Activated CD8-positive, alpha-beta memory T cell treated with anti-CD3 and anti-CD28 coated beads, Interleukin-2, amount 50 U/mL, for 1 hour (primary cell): ENCODE measurements at regions not wholly inside any gene's neighbourhood (a gene's known extent, or its start where the extent isn't known, plus 50 kb on each side); places are given as distances from the start of the nearest gene placed in this dataset.

ENCODE experiments used
- DNase-seq: peaks from one replicate; pipeline ENCODE4 v3.0.0-alpha.2; 2020; ENCODE audit errors: extremely low read depth

DNA sequence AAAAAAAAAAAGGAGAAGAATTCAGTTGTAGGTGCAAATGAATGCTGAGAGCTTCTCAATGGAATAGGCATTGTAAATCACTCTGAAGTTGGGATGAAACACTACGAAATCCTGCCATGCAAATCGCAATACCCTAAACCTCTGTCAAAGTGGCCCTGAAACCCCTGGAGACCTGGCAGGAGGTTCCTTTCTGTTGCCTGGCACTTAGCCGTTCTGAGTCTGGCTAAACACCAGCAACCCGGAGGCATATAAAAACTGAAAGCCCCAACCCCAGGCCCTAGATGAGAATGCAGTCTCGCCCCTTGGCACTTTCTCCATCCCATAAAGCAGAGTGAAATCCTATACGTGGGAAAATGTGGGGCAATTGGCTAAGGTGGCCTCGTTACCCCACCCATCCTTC, 151.5 kb upstream of the PARP11 start:
- no peak for DNase-seq

- no peak for DNase-seq
These were observed 142.3 kb upstream of the PARP11 start for GRCh38 chr12:4015225-4016091.

- no peak for DNase-seq
These were observed 141.6 kb upstream of the PARP11 start for GRCh38 chr12:4014858-4015224.

- no peak for DNase-seq
These were observed 141.2 kb upstream of the PARP11 start for GRCh38 chr12:4014444-4014843.

- DNase-seq, result no peak
These were observed 140.1 kb upstream of the PARP11 start for GRCh38 chr12:4012977-4013968.

GRCh38 chr12:4012073-4012472, 138.9 kb upstream of the PARP11 start:
- no peak for DNase-seq

GRCh38 chr12:4011597-4011996, 138.4 kb upstream of the PARP11 start:
- DNase-seq, result no peak

DNA sequence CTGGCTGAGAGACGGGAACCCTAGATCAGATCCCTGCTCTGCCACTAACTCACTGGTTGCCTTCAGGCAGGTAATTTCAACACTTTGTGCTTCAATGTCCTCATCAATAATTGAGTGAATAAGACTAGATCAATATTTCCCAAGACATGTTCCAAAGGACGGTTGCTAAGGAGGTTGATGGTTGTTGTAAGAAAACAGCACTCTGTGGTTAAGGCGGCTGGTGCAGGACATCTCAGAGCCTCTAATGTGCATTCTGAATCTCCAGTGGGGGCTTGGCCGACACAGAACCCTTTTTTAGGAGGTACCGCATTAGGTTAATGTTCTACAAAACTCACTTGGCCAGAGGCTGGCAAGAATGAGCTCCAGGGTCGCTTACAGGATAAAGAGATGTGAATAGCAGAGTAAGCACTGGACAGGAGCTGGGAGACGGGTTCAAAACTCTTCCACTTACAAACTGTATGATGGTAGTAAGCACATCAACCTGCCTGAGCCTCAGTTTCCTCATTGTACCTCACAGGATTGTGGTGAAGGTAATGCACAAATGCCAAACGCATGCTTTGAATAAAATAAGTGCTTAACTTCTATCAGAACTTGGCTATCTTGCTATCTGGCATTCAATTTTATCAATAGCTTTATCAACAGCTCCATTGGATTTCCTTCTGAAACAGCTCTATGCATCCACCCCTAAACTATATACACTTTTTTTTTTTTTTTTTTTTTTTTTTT, 136.9 kb upstream of the PARP11 start:
- DNase-seq, result no peak

DNA sequence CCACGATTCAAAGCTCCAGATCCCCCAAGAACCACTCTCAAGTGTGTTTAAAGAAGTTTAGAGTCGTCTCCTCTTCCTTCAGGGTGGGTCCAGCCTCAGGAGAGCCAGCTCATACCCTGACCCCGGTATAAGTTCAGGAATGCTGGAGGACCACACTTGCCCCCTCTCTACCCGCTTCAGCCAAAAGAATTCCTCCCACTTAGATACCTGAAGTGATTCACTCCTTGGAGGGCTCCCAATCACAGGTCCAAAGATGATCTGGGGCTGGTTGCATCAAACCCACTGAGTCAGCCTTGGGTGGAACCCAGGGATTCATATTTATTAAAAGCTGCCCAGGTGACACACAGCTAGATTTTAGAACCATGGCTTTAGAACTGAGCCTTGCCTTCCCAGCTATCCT, 133.5 kb upstream of the PARP11 start:
- no peak for DNase-seq

GRCh38 chr12:4005851-4006430, 132.7 kb upstream of the PARP11 start:
- no peak for DNase-seq

- no peak for DNase-seq
These were observed 130.4 kb upstream of the PARP11 start for GRCh38 chr12:4003576-4003975.

DNA sequence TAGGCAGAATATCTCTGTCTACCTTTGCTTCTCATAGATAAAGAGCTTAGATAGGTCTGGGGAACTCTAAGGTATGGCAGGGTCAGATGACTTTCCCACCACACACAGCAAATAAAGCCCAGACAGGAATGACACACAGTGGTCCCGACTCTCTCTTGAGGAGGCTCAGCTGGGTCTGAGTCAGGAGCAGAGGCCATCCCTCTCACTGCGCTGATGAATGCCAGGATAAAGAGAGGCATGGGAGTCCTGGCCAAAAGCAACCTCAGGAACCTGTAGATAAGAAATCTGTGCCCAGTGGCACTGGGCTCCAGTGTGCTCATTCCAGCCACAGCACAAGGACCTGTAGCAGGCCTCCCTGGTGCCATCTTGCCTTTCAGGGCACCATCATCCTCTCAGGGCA, 129.4 kb upstream of the PARP11 start:
- DNase-seq, result no peak

DNA sequence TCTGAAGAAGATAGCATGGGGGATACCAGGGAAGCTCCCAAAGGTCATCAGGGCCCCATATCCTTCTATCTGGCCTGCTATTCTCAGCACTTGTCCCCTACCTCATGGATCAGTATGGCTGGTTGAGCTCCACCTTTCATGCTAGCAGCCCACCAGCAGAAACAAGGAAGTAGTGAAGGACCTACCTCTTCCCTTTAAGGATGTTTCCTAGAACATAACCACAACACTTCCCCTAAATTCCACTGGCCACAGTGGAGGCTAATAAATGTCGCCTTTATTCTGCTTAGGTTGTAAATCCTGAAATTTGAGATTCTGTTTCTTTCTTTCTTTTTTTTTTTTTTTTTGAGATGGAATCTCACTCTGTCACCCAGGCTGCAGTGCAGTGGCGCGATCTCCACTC, 128.6 kb upstream of the PARP11 start:
- DNase-seq, result no peak

GRCh38 chr12:4001031-4001430, 127.8 kb upstream of the PARP11 start:
- DNase-seq, result no peak

GRCh38 chr12:3999904-4000303, 126.7 kb upstream of the PARP11 start:
- DNase-seq, result no peak

DNA sequence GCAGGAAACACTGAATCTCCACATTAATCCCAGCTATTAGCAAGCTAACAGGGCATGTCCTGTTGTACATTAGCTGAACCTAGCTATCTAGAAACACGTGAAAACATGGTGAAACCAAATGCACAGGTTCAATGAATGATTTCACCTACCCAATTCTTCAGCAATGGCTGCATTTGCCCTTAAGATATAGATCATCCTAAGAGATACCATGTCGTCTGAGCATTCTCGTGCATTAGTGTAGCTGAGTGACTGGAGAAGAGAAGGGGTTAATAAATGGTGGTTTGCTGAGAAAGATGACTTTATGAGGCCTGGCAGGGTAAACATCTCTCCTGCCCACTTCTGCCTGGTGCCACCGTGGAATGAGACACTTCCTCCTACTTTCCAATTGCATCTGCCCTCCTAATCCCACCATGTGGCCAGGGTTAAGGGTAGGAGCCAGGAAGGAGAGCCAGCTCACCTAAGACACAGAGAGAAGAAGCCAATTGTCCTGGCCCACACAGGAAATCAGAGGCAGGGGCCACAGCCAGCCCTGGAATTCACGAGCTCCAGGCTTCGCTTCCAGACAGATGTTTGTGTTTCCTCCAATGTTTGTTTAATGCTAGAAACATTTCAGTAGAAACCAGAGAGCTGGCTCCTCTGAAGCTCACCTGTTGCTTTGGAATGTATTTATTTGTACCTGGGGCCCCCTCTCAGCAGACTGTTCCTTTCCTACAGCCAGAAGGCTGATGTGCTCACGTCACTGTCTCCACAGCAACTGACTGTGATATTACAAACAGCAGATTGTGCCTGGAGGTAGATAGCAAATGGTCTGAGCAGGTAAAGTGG, 126.0 kb upstream of the PARP11 start:
- DNase-seq, result no peak

GRCh38 chr12:3998397-3998796, 125.2 kb upstream of the PARP11 start:
- DNase-seq, result no peak

DNA sequence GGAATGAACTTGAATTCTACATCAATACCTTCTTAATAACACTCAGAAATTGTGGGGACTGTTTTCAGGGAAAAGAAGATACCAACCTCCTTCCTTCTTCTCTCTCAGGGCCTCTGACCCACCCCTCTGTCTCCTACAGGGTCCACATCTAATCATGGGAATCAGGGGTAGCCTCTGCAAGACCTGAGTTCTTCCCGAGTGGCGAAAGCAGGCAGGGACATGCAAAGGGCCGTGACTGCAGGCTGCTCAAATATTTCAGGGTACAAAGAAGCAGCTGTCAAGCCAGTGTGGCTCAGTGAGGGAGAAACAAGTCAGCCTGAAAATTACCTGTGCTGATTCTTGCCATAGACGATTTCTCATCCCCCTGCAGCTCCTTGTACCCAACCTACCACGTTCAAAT, 123.1 kb upstream of the PARP11 start:
- no peak for DNase-seq

GRCh38 chr12:3995306-3995705, 122.1 kb upstream of the PARP11 start:
- DNase-seq, result no peak

GRCh38 chr12:3994500-3994899, 121.3 kb upstream of the PARP11 start:
- no peak for DNase-seq

GRCh38 chr12:3992945-3993344, 119.7 kb upstream of the PARP11 start:
- DNase-seq, result no peak
